ENCODE measurements at regions not wholly inside any gene's neighbourhood (a gene's known extent, or its start where the extent isn't known, plus 50 kb on each side); places are given as distances from the start of the nearest gene placed in this dataset.

- TF ChIP-seq CTCF (IDR thresholded peaks at IDR 0.05; ENCODE audit: insufficient read depth, low read length, poor library complexity, severe bottlenecking) = no peak
- no peak for TF ChIP-seq EZH2phosphoT487 (conservative IDR thresholded peaks at IDR 0.05; ENCODE audit: low read length)
Measured at GRCh38 chr10:104510644-104511043, 130.4 kb upstream of the SORCS3 start.
